Endothelial cell of hepatic sinusoid (primary cell): ENCODE measurements at regions not wholly inside any gene's neighbourhood (a gene's known extent, or its start where the extent isn't known, plus 50 kb on each side); places are given as distances from the start of the nearest gene placed in this dataset.
"Not testable (repeated sequence)": the region's sequence is repeated elsewhere in the genome, so short reads cannot be mapped to it uniquely, and the experiment has no call there.

Source experiments
- in situ Hi-C: cut with HindIII; loops from 2 replicates; pipeline ENCODE4 v1.10.0; 2017; ENCODE audit warnings: low sequenced_read_pairs

DNA sequence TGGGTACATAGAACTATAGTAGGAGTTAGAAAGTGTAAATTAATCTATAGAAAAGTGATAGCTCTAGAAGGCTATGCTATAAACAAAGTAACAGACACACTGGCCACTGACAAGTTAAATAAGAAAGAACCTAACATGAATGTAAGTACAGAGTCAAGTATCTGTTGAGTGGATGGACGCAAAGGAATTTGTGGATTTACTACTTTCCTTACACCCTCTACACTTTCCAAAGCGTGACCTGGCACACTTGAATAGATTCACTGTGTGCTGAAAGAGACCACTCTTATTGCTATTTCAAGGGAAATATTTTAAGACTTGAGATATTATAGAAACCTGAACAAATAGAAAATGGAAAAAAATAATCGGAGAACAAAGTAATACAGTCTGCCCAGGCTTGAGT, 142.8 kb upstream of the SAMSN1 start:
- in situ Hi-C loops, result no loop called here

DNA sequence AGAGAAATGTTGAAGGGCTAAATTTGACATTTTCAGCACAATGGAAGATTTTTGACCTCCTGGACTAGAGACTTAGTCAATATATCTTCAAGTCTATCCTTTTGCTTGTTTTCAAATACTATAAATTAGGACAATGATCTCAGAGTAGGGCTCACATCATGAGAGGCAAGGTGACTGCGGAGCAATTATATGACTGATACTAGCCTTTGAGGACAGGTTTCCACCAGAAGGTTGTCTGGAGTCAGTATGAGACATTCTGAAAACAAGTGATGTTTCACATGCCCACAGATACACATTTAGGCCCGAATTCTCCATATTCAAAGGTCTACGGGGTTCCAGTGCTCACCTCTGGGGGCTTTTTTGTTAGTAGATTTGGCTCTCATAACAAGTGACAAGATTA, 142.3 kb upstream of the SAMSN1 start:
- in situ Hi-C loops, result no loop called here

DNA sequence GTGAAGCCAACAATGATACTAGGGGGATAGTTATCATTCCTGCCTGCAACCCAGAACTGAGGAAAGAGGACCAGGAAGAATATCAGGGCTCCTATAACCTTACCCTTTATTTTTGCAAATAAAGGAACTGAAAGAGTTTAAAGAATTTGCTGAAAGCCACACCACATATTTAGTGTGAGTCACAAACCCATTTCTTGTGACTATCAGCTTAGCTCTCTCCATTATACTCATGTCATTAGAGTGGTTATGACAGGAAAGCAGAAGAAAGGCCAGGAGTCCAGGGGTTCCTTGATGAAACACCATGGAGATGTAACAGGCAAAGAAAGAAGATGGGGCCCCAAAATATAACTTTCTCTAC, 141.1 kb upstream of the SAMSN1 start:
- in situ Hi-C loops, result no loop called here

DNA sequence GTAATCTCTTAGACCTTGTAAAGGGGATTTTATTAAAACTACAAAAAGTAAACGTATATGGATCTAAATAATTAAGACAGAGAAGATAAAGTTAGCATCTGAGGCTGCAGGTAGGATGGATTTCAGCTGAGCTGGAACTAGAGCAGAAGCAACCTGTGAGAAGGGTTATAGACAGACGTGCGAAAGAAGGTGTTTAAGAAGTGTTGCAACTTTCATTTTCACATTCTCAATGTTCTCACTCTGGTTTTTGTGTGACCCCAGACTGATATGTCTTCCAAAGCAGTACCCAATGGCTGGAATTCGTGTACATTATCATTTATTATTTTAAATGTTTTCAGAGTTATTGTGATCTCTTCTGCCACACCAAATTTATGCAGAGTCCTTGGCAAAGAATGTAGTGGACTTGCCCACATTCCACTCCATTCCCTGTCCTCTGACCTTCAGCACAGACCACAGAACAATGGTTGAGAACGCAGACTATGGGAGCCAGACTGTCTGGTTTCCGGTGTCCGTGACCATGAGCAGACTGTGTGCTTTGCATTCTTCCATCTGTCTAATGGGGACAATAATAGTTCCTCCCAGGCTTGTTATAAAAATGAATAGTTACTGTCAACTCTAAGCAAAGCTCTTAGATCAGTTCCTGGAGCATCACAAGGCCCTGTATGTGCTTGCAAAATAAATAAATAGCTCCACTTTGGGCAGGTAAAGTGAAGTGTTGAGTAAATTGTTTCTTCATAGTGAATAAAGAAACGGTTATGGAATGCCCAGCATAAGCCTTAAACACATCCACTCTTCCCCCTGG, 140.6 kb upstream of the SAMSN1 start:
- in situ Hi-C loops, result no loop called here

DNA sequence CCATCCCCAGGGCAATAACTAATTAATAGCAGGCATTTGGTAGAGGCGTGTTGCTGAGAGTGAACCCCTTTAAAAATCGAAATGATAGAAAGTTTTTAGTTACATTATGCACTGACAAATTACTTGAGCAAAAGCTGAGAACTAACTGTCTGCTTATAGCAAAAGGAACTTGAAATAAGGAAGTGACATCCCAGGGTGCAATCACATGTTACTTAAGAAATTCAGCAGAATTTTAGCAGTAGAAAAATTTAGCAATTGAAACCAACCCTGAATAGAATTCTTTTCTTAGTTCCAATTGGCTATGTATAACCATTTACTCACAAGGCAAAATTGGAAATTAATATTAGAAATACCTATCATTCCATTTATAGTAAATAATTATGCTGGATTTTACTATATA, 139.5 kb upstream of the SAMSN1 start:
- in situ Hi-C loops, result no loop called here

DNA sequence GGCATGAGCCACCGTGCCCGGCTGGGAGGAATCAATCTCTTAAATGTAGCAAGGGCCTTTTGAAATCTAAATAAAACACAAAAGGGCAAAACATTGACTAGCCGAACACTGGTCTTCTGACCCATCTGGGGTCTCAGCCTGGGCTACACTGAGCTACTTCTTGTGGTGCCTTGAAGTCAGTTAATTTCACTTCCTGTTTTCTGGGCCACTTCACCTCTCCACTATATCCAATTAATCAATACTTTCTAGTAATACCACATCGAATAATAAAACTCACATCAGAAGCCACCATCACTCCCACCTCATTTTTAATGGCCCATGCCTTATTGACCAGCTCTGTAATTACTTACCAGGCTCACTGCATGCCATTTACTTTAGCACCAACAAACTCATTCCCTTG, 138.0 kb upstream of the SAMSN1 start:
- in situ Hi-C loops, result no loop called here

DNA sequence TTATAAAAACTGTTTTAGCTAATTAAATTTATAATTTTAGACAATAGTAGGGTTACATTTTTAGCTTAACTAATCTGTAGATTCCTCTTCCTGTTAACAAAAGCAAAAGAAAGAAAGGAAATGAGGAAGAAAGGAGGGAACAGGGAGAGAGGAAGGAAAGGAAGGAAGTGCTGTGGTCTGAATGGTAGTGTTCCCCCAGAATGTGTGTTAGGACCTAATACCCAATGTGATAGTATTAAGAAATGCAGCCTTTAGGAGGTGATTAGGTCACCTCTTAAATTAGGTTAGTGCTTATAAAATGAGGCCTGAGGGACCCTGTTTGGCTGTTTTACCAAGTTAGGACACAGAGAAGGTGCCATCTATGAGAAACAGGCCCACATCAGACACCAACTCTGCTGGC, 136.9 kb upstream of the SAMSN1 start:
- in situ Hi-C loops, result no loop called here

DNA sequence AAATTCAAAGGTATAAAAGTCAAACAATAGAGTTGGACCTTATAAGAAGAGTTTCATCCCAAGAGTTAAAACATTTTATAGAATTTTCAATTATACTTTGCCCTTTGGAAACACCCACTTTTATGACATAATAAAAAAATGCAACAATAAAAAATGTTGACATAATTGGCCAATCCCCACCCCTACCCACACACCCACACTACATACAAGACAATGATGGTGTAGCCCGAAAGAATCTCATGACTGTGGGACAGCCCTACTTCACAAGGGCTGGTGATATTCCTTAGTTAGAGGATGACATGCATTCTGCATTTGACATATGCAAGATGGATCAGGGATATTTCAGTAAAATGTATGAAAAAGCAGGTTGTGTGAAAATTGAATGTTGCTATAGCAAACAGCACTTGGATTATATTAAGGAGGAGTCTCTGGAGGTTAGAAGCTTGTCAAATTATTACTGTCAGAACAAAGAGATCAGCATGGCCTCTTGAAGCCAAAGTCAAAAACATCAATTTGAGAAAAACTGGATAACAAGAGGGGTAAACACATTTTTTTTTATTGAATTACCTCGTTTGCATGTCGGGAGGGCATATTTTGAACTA, 133.0 kb upstream of the SAMSN1 start:
- in situ Hi-C loops, result no loop called here

DNA sequence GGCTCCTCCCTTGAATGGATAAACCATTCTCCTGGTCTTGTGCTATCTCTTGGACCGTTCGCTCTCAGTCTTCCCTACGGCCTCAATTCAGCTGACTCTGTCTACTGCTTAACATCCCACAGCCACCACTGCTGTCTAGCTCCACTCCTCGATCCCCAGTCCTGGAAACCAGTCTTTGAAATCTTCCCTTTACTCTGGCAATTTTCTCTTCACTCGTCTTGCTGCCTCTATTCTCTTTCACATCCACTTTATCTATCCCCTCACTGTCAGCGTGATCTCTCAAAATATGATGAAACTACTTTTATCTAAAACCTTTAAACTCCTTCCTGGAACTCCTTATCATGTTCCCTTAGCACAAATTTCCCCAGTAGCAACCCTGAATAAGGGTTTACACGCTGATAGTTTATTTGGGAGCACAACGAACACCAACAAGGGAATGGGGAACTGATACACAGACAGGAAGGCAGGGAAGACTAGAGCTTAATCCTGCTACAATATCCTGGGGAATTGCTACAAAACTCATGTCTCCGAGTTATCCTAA, 131.6 kb upstream of the SAMSN1 start:
- in situ Hi-C loops, result no loop called here

DNA sequence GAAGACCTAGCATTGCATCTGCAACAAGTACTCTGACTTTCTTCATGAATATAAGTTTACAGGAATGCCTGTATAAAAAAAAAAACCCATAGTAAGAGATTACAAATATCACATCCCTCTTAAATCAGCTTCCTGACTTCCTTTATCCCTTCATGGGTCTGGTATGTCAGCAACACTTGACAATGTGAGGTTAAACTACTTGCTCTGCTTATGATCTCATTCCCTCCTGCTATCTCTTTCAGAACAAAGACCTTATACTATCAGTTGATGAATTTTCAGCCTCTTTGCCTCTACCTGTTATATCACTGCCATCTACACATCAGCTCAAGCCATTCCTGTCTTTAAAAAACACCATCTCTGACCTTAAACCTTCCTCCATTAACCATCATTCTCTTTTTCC, 130.9 kb upstream of the SAMSN1 start:
- in situ Hi-C loops, result no loop called here

DNA sequence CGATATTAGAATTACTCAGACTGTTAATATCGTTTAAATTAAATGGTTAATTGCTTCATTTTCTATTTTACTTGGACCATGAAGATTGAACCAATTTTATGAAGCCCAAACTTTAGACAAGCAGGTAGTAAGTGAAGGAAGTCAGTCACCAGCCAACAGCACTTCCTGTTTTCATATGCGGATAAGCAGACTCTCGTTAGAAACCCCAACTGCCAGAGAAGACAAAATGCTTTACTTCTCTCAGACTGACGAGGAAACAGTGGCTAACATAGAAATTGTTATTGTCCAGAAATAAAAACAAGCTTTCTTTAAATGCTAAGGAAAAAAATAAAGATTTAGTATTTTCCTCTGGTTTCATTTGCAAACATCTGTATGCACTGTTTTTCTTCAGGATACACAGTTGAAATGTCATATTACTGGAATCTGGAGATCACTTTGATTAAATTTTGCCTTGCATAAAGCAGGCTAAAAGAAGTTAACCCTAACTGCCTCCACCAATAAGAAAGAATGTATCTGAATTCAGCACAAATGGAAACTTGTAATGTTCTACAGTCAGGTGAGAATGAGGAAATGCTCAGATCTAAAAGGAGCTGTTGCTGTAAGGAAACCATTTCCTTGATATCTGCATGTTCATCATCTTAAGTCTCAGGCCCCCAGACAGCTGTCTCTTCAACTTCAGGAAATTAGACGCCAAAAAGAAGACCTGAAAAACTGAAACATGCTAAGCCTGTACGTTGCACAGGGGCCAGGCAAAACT, 129.8 kb upstream of the SAMSN1 start:
- in situ Hi-C loops, result no loop called here

DNA sequence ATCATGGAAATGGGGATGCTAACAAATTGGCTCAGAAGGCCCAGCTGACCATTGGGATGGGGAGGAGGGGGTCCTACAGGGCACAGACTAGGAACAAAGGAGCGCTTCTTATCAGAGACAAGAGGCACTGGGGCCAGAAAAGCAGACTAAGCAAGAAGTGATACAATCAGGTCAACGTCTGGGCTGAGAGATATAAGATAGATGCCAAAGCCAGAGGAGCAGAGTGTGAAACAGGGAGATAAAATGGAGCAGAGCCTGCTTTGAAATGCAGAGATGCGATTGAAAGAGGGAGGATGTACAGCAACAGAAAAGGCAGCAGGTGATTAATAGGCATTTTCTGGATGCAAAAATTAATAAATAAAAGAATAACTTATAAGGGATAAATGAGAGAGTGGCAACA, 127.5 kb upstream of the SAMSN1 start:
- in situ Hi-C loops, result no loop called here

DNA sequence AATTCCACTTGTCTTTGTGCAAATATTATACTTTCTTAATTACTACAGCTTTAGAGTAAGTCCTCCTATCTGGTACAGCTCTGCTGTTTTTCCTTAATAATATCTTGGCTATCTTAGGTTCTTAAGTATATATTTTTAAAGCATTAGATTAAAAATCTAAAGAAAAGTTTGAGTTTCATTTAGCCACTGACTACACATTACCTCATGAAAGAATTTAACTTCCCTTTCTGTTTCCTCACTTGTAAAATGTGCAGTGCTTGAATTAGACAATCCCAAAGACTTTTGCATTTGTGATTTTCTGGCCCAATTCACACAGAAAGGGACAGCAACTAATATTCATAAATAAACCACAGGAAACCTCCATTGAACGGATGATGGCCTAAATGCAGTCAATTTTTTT, 126.4 kb upstream of the SAMSN1 start:
- in situ Hi-C loops, result no loop called here

DNA sequence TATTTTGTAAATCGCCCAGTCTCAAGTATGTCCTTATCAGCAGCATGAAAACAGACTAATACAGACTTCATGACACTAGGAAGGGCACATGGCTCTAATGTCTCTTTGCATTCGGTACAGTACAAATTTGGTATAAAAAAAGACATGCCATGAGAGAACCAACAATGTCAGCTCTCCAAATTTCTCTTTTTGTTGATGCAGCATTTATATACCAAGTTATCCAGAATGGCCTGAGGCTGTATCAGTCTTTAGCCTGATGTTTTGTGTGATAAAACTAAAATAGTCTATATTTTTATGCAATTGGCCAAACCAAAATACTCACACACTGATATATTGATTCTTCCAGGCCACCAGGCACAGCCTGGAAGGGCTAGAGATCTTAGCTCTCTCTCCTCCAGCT, 124.3 kb upstream of the SAMSN1 start:
- in situ Hi-C loops, result no loop called here

DNA sequence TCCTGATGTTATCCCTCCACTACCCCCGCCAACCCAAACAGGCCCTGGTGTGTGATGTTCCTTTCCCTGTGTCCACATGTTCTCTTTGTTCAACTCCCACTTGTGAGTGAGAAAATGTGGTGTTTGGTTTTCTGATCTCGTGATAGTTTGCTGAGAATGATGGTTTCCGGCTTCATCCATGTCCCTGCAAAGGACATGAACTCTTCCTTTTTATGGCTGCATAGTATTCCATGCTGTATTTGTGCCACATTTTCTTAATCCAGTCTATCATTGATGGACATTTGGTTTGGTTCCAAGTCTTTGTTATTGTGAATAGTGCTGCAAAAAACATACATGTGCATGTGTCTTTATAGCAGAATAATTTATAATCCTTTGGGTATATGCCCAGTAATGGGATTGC, 123.0 kb upstream of the SAMSN1 start:
- in situ Hi-C loops, result not testable (repeated sequence)

DNA sequence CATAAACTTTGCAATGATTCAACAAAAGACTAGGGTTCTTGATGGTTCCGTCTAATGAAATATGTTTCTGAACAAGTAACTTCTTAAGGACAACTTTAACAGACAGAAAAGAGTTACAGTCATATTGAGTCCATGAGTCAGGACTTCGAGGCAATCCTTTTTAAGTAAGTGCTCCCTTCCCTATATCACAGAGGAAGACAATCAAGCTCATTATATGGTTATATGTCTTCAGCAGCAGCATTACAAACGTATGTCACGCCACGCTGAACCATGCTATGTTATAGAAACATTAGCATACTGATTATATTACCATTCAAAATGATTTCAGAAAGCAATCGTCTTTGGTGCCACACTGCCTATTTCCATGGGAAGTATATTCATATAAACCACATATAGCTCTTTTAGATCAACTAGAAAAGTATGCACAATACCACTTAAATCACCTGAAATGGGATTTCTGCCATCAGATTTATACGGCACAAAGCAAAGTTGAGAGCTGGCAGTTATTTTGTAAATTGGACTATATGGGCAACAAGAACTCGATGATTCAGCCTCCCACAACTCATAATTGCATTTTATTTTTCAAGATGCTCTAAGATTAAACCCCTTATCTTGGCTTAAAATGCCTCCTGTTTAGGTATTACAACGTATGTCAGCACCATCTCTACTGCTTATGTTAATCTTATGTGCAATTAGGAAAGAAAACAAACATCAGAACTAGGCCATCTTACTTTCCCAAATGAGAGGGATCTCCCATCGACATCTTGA, 111.3 kb upstream of the SAMSN1 start:
- in situ Hi-C loops, result no loop called here

DNA sequence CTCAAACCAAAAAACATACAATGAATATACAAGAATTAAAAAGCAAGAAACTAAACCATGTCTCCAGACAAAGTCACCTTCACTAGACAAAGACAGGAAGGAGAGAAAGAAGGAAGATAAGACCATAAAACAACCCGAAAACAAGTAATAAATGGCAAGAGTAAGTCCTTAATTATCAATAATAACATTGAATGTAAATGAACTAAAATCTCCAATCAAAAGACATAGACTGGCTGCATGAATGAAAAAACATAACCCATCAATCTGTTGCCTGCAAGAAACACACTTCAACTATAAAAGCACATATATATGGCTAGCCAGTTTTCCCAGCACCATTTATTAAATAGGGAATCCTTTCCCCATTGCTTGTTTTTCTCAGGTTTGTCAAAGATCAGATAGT, 100.8 kb upstream of the SAMSN1 start:
- in situ Hi-C loops, result no loop called here

DNA sequence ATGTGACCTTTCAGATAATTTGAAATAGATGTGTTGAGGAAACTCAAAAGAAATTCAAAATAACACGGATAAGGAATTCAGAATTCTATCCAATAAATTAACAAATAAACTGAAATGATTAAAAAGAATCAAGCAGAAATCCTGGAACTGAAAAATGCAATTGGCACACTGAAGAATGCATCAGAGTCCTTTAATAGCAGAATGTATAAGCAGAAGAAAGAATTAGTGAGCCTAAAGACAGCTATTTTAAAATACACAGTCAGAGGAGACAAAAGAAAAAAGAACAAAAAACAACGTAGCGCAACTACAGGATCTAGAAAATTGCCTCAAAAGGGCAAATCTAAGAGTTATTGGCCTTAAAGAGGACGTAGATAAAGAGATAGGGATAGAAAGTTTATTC, 99.6 kb upstream of the SAMSN1 start:
- in situ Hi-C loops, result no loop called here

DNA sequence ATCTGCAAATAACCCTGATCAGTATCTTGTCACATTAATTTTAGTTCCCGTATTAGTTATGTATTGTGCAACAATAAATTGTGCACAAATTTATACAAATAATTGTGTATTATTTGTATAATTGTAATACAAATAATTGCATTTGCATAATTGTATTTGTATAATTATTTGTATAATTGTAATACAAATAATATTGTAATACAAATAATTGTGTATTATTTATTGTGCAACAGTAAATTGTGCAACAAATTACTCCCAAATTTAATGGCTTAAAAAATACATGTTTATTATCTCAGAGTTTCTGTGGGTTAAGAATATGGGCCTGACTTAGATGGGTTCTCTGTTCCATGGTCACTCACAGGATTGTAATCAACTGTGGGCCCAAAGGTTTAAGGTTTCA, 86.2 kb upstream of the SAMSN1 start:
- in situ Hi-C loops, result no loop called here

DNA sequence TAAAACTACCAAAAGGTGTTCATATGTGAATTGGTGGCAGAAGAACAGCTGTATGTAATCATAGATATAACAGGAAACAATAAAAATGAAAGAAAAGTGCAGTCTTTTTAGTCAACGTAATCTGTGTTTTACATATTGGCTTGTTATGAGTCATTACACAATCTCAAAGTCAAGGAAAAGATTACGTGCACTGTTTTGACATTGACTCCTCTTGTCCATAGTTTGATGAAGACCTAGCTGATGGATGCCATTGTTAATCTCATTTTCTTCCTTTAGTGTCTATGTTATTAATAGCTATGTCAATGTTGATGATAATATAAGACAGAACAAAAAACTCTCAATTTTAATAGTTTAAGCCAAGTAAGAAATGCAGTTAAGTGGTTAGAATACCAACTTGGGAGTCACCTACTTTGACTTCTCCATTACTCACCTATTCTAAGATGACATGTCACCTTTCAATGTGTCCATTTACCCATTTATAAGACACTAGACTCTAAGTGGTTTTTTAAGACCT, 84.5 kb upstream of the SAMSN1 start:
- in situ Hi-C loops, result no loop called here

DNA sequence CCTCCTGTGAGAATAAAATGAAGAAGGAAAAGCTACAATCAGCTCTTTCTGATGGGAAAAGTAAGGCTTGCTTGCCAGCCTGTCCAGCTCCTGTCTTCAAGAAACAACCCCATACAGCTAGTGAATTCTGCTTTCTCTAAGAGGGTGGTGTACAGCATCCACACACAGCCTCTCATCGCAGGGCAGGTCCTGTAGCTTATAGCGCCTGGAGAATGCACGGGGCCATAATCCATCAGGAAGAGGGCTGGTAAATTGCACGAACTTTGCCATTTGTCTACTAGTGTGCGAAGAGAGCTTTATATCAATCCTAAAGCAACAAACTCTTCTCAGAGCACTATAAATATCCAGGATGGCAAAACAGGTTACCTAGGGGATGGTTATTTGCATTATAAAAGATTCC, 83.3 kb upstream of the SAMSN1 start:
- in situ Hi-C loops, result no loop called here
